Fibroblast of lung (primary cell): ENCODE measurements at regions not wholly inside any gene's neighbourhood (a gene's known extent, or its start where the extent isn't known, plus 50 kb on each side); places are given as distances from the start of the nearest gene placed in this dataset.
A peak's percentile ranks its signal among the peaks of the same experiment; 100 is the strongest.

Source experiments
- DNase-seq, 2 donors: peaks; one replicate each; pipeline versions ENCODE4 v3.0.0 to v3.0.0-alpha.2; 2010; ENCODE audit warnings: low read depth in 2 of 2
- H2AFZ ChIP-seq: 2 replicates; pipeline ENCODE4 v1.5.1; 2012; ENCODE audit warnings: low read length, control low read depth, inconsistent platforms
- H3K27ac ChIP-seq: 2 replicates; pipeline ENCODE4 v1.5.1; 2011; ENCODE audit warnings: low read length, control low read depth; ENCODE audit not compliant: insufficient read depth
- H3K27me3 ChIP-seq: 2 replicates; pipeline ENCODE4 v1.5.1; 2011; ENCODE audit warnings: mild to moderate bottlenecking, low read length; ENCODE audit not compliant: control insufficient read depth, insufficient read depth
- H3K36me3 ChIP-seq: 2 replicates; pipeline ENCODE4 v1.5.1; 2011; ENCODE audit warnings: low read length; ENCODE audit not compliant: control insufficient read depth, insufficient read depth
- H3K4me1 ChIP-seq: 2 replicates; pipeline ENCODE4 v1.5.1; 2011; ENCODE audit warnings: low read length; ENCODE audit not compliant: control insufficient read depth, insufficient read depth; ENCODE audit errors: extremely low read depth
- H3K4me2 ChIP-seq: 2 replicates; pipeline ENCODE4 v1.5.1; 2011; ENCODE audit warnings: low read length, control low read depth; ENCODE audit not compliant: insufficient read depth; ENCODE audit errors: extremely low read depth
- H3K4me3 ChIP-seq, 4 experiments: fragments of 200-600 bp in 1 of 4; sonication (generic) in 1 of 4; replicated peaks in 1 of 4; 2 replicates each; pipeline ENCODE4 v1.5.1; 2011 to 2016; ENCODE audit warnings: low read length in 4 of 4, low read depth in 3 of 4, mild to moderate bottlenecking in 3 of 4, control low read depth in 2 of 4, inconsistent platforms in 1 of 4, mixed read lengths in 1 of 4; ENCODE audit not compliant: insufficient read depth in 1 of 4; ENCODE audit errors: control extremely low read depth in 1 of 4
- H3K79me2 ChIP-seq: 2 replicates; pipeline ENCODE4 v1.5.1; 2012; ENCODE audit warnings: mild to moderate bottlenecking, low read length, inconsistent platforms; ENCODE audit not compliant: control insufficient read depth, insufficient read depth
- H3K9ac ChIP-seq: 2 replicates; pipeline ENCODE4 v1.5.1; 2011; ENCODE audit warnings: mild to moderate bottlenecking, low read length, control low read depth; ENCODE audit not compliant: insufficient read depth
- H3K9me3 ChIP-seq: 2 replicates; pipeline ENCODE4 v1.5.1; 2012; ENCODE audit warnings: low read depth, low read length; ENCODE audit not compliant: control insufficient read depth, insufficient read depth
- H4K20me1 ChIP-seq: 2 replicates; pipeline ENCODE4 v1.5.1; 2011; ENCODE audit warnings: low read length; ENCODE audit not compliant: control insufficient read depth, insufficient read depth; ENCODE audit errors: extremely low read depth
- CTCF ChIP-seq, 2 donors: IDR thresholded peaks in 1 of 2; conservative IDR thresholded peaks in 1 of 2; 1 replicate in 1 of 2; 2 replicates in 1 of 2; pipeline ENCODE4 v1.5.1; 2011 to 2012; ENCODE audit warnings: low read length in 2 of 2, control low read depth in 1 of 2, inconsistent platforms in 1 of 2, low read depth in 1 of 2, mild to moderate bottlenecking in 1 of 2
- EZH2 ChIP-seq: IDR thresholded peaks from 2 replicates; pipeline ENCODE4 v1.5.1; 2012; ENCODE audit warnings: low read length, control low read depth, mild to moderate bottlenecking; ENCODE audit errors: missing control alignments

- no peak overlapping the region for H3K27ac ChIP-seq
- H3K4me3 ChIP-seq = no peak overlapping the region
- no peaks in the 10 kb centered on the region for H3K4me1 ChIP-seq
- no peak for TF ChIP-seq EZH2
- no peak for TF ChIP-seq CTCF (conservative IDR thresholded peaks at IDR 0.05 in 1 of 2, IDR thresholded peaks at IDR 0.05 in 1 of 2; ENCODE audit: low read depth in 1 of 2, low read length in 2 of 2)
- H3K27me3 ChIP-seq = no peaks in the 10 kb centered on the region
- no peak overlapping the region for H2AFZ ChIP-seq
- H3K36me3 ChIP-seq = no peaks in the 10 kb centered on the region
- H3K79me2 ChIP-seq = no peaks in the 10 kb centered on the region
- no peaks in the 10 kb centered on the region for H4K20me1 ChIP-seq
- no peak overlapping the region for H3K4me2 ChIP-seq
- DNase-seq = peak; percentile 32 to 42
- H3K9ac ChIP-seq = no peak overlapping the region
- H3K9me3 ChIP-seq = no peaks in the 10 kb centered on the region
Measured at GRCh38 chr7:46244757-46245156, 323.7 kb upstream of the IGFBP3 start.

GRCh38 chr7:46243406-46243805 lies 322.3 kb upstream of the IGFBP3 start:
- Histone ChIP-seq H3K79me2 (no peaks in the 10 kb centered on the region), H3K4me3 (no peak overlapping the region), H3K36me3 (no peaks in the 10 kb centered on the region), H3K4me2 (no peak overlapping the region), H3K9ac (no peak overlapping the region), H4K20me1 (no peaks in the 10 kb centered on the region), H3K27me3 (no peaks in the 10 kb centered on the region), H2AFZ (no peak overlapping the region), H3K27ac (no peak overlapping the region), H3K9me3 (no peaks in the 10 kb centered on the region), H3K4me1 (no peaks in the 10 kb centered on the region)
- TF ChIP-seq EZH2 (no peak), CTCF (conservative IDR thresholded peaks at IDR 0.05 in 1 of 2, IDR thresholded peaks at IDR 0.05 in 1 of 2; ENCODE audit: low read depth in 1 of 2, low read length in 2 of 2) (no peak)
- no peak for DNase-seq

- no peaks in the 10 kb centered on the region for H4K20me1 ChIP-seq
- no peaks in the 10 kb centered on the region for H3K79me2 ChIP-seq
- H3K4me2 ChIP-seq = no peak overlapping the region
- DNase-seq = peak in 1 of 2 donors; percentile 31
- no peak overlapping the region for H2AFZ ChIP-seq
- no peaks in the 10 kb centered on the region for H3K9me3 ChIP-seq
- no peak for TF ChIP-seq CTCF (conservative IDR thresholded peaks at IDR 0.05 in 1 of 2, IDR thresholded peaks at IDR 0.05 in 1 of 2; ENCODE audit: low read depth in 1 of 2, low read length in 2 of 2)
- TF ChIP-seq EZH2 = no peak
- H3K9ac ChIP-seq = no peak overlapping the region
- no peak overlapping the region for H3K4me3 ChIP-seq
- no peak overlapping the region for H3K27ac ChIP-seq
- no peaks in the 10 kb centered on the region for H3K4me1 ChIP-seq
- no peaks in the 10 kb centered on the region for H3K36me3 ChIP-seq
- no peaks in the 10 kb centered on the region for H3K27me3 ChIP-seq
Measured at GRCh38 chr7:46239846-46240245, 318.8 kb upstream of the IGFBP3 start.
